Activated CD4-positive, alpha-beta memory T cell treated with anti-CD3 and anti-CD28 coated beads for 36 hours (primary cell): ENCODE measurements at regions not wholly inside any gene's neighbourhood (a gene's known extent, or its start where the extent isn't known, plus 50 kb on each side); places are given as distances from the start of the nearest gene placed in this dataset.

Source experiments
- CTCF ChIA-PET: fragments of 350-600 bp; sonication (Branson Sonifier 250); formaldehyde crosslinking; loops from one replicate; lab custom pipeline; 2021; ENCODE audit warnings: antibody characterized with exemption, inconsistent platforms; lab: Charles Lee
- POLR2A ChIA-PET: fragments of 350-600 bp; sonication (Branson Sonifier 250); formaldehyde crosslinking; loops from one replicate; lab custom pipeline; 2021; ENCODE audit warnings: antibody characterized with exemption; lab: Charles Lee
- DNase-seq: peaks from one replicate; pipeline ENCODE4 v3.0.0-alpha.2; 2020
- H3K27ac Mint-ChIP-seq: one replicate; pipeline ENCODE4 v1.8.0; 2021; ENCODE audit warnings: mixed read lengths
- H3K27me3 Mint-ChIP-seq: one replicate; pipeline ENCODE4 v1.8.0; 2021; ENCODE audit warnings: mixed read lengths
- H3K36me3 Mint-ChIP-seq: one replicate; pipeline ENCODE4 v1.8.0; 2021; ENCODE audit warnings: mixed read lengths
- H3K4me1 Mint-ChIP-seq: one replicate; pipeline ENCODE4 v1.8.0; 2021; ENCODE audit warnings: low read depth, mixed read lengths
- H3K4me3 Mint-ChIP-seq: one replicate; pipeline ENCODE4 v1.8.0; 2021; ENCODE audit warnings: mild to moderate bottlenecking, mixed read lengths
- H3K9me3 Mint-ChIP-seq: one replicate; pipeline ENCODE4 v1.8.0; 2021; ENCODE audit warnings: mixed read lengths
- intact Hi-C: fragments of 100-400 bp; cut with micrococcal nuclease; formaldehyde crosslinking; loops from one replicate; pipeline ENCODE4 v1.15.1; 2023

DNA sequence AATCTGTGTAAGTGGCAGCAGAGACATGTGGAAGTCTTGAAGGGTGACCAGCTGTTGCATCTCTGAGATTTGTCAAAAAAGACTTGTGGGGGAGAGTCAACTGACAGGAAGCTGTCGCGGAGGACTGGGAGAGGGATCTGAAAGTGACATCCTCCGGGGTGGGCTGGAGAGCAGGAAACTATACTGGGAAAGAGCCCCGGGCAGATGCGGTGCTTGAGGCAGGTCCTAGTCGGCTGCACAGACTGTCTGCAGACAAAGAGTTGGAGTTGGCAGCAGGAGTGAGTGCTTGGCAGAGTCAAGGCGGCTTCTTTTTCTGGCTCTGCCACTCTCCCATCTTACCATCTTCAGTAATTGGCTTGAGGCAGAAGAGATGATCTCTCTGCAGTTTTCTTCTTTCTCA is 294.0 kb upstream of the C1orf87 start:
- no peak for DNase-seq
- no peak overlapping the region for H3K27ac Mint-ChIP-seq
- ChIA-PET CTCF (no interaction called here), POLR2A (no interaction called here)
- H3K4me3 Mint-ChIP-seq: no peak overlapping the region
- intact Hi-C loops: no loop called here
- H3K9me3 Mint-ChIP-seq: peaks cover 8% of the 10 kb centered on the region
- no peaks in the 10 kb centered on the region for H3K27me3 Mint-ChIP-seq
- no peaks in the 10 kb centered on the region for H3K4me1 Mint-ChIP-seq
- H3K36me3 Mint-ChIP-seq: no peaks in the 10 kb centered on the region

DNA sequence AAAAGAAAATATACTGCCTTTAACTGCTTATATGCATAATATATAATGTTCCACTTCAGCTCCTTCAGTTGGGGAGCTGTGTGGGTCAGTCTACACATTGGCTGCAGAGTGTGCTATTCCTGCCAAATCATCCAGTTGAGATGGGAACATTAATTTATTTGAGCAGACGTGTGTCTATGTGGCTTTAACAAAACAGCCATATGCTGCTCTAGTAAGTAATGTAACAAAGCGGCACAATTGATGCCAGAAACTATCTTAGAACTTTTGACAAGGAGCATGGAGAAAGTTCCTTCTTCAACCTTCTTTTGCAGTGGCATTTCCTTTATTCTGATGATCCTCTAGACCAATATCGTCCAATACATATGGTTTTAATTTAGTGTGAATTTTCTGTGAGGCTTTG is 285.9 kb upstream of the C1orf87 start:
- Mint-ChIP-seq H3K36me3 (no peaks in the 10 kb centered on the region), H3K4me1 (no peaks in the 10 kb centered on the region), H3K27ac (no peak overlapping the region), H3K27me3 (no peaks in the 10 kb centered on the region), H3K9me3 (no peaks in the 10 kb centered on the region), H3K4me3 (no peak overlapping the region)
- CTCF ChIA-PET: no interaction called here
- POLR2A ChIA-PET: no interaction called here
- DNase-seq: no peak
- intact Hi-C loops: no loop called here

DNA sequence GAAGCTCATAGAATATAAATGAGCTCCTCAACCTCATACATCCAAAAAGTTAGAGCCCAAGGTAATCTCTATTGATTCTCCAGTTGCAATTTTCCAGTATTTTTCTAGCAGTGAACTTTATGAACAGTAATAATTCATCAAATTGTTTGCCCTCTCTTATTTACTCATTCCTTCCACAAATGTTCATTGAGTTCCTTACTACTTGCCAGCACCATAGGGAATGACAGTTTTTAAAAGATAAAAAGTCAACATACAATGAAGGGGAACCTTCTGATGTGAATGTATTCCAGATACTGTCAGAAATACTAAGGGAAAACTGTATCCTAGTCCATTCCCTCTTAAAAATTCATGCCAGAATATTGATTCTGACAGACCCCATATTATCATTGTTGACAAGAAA is 277.0 kb upstream of the C1orf87 start:
- H3K4me3 Mint-ChIP-seq: no peak overlapping the region
- H3K36me3 Mint-ChIP-seq: no peaks in the 10 kb centered on the region

GRCh38 chr1:60348884-60349283 is 275.3 kb upstream of the C1orf87 start:
- no peaks in the 10 kb centered on the region for H3K27me3 Mint-ChIP-seq
- ChIA-PET POLR2A (no interaction called here), CTCF (no interaction called here)
- no peak for DNase-seq
- H3K9me3 Mint-ChIP-seq: no peaks in the 10 kb centered on the region
- H3K4me3 Mint-ChIP-seq: no peak overlapping the region
- no peak overlapping the region for H3K27ac Mint-ChIP-seq
- intact Hi-C loops: no loop called here
- no peaks in the 10 kb centered on the region for H3K4me1 Mint-ChIP-seq
- H3K36me3 Mint-ChIP-seq: no peaks in the 10 kb centered on the region

More for the DNA sequence above, 277.0 kb upstream of the C1orf87 start:
- H3K27me3 Mint-ChIP-seq: no peaks in the 10 kb centered on the region
- no peaks in the 10 kb centered on the region for H3K4me1 Mint-ChIP-seq
- DNase-seq: no peak
- H3K27ac Mint-ChIP-seq: no peak overlapping the region
- H3K9me3 Mint-ChIP-seq: no peaks in the 10 kb centered on the region
- CTCF ChIA-PET: no interaction called here
- POLR2A ChIA-PET: no interaction called here
- intact Hi-C loops: no loop called here

DNA sequence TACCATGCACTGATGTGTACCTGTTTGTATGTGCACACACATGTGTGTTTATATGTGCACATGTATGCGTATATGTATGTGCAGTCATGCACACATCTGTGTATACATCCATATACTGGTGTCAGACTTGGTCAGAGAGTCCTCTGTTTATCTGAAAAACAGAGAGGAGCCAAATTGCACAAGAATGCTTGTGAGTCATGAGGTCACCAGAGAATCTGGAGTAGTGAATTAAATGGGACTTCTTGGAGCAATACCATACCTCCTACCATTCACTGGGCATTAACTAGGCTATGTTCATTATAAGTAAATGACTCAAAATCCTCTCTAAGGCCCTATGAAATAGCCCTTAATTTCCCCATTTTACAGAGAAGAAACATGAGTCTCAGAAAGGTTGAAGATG is 272.1 kb upstream of the C1orf87 start:
- no peaks in the 10 kb centered on the region for H3K36me3 Mint-ChIP-seq
- no peaks in the 10 kb centered on the region for H3K4me1 Mint-ChIP-seq

DNA sequence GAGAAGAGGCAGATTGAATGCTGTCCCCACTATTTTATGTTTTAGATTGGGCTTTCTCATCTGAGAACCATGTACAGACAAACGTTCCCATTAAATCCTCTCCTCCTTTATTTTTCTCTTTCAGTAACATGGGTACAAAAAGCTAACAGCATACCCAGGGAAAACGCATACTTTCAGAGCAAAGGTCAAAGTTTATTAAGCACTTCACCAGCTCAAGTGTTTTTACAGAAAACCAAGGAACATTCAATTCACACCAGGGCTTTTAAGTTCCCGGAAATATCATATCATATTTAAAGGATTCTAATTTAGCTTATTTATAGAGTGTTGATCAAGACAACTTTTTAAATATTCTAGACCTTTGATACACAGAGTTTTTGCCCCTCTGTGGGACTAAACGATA is 271.5 kb upstream of the C1orf87 start:
- Mint-ChIP-seq H3K27me3 (no peaks in the 10 kb centered on the region), H3K36me3 (no peaks in the 10 kb centered on the region), H3K9me3 (no peaks in the 10 kb centered on the region), H3K27ac (no peak overlapping the region), H3K4me1 (no peaks in the 10 kb centered on the region), H3K4me3 (no peak overlapping the region)
- intact Hi-C loops: no loop called here
- DNase-seq: no peak
- ChIA-PET POLR2A (no interaction called here), CTCF (no interaction called here)

More for the DNA sequence above, 272.1 kb upstream of the C1orf87 start:
- H3K9me3 Mint-ChIP-seq: no peaks in the 10 kb centered on the region
- H3K27me3 Mint-ChIP-seq: no peaks in the 10 kb centered on the region
- ChIA-PET CTCF (no interaction called here), POLR2A (no interaction called here)
- DNase-seq: no peak
- H3K4me3 Mint-ChIP-seq: no peak overlapping the region
- H3K27ac Mint-ChIP-seq: no peak overlapping the region
- intact Hi-C loops: no loop called here

DNA sequence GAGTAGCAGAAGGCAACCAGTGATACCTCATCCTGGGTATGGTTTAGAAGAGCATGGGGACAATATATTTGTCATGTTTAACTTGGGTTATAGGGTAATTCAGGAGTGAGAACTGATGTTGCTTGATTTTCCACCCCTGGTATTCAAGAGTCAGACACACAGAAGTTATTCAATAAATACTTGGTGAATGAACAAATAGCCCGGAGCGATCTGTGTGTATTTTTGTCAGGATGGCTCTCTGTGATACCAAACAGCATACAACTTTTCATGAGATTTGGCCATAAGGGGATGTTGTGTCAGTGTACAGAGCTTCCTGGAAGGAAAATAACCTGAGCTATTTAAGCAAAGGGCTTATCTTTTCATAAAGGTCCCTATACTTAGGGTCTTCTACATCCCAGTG is 270.2 kb upstream of the C1orf87 start:
- Mint-ChIP-seq H3K27ac (no peak overlapping the region), H3K4me1 (no peaks in the 10 kb centered on the region), H3K36me3 (no peaks in the 10 kb centered on the region), H3K27me3 (no peaks in the 10 kb centered on the region), H3K4me3 (no peak overlapping the region), H3K9me3 (no peaks in the 10 kb centered on the region)
- ChIA-PET POLR2A (no interaction called here), CTCF (interaction anchor here (0.6 kb wide), 1 partner anchor 24 kb away, joined by 3 read pairs; no protein-coding TSS in a partner anchor)
- DNase-seq: no peak
- intact Hi-C loops: no loop called here

GRCh38 chr1:60342569-60342968 is 269.0 kb upstream of the C1orf87 start:
- no peak overlapping the region for H3K4me3 Mint-ChIP-seq
- POLR2A ChIA-PET: no interaction called here
- H3K36me3 Mint-ChIP-seq: no peaks in the 10 kb centered on the region
- intact Hi-C loops: no loop called here
- CTCF ChIA-PET: no interaction called here
- no peaks in the 10 kb centered on the region for H3K9me3 Mint-ChIP-seq
- no peak overlapping the region for H3K27ac Mint-ChIP-seq
- H3K4me1 Mint-ChIP-seq: no peaks in the 10 kb centered on the region
- DNase-seq: no peak
- no peaks in the 10 kb centered on the region for H3K27me3 Mint-ChIP-seq

GRCh38 chr1:60341274-60341673 is 267.7 kb upstream of the C1orf87 start:
- ChIA-PET POLR2A (no interaction called here), CTCF (no interaction called here)
- Mint-ChIP-seq H3K4me1 (no peaks in the 10 kb centered on the region), H3K9me3 (no peaks in the 10 kb centered on the region), H3K27ac (no peak overlapping the region), H3K27me3 (no peaks in the 10 kb centered on the region), H3K36me3 (no peaks in the 10 kb centered on the region), H3K4me3 (no peak overlapping the region)
- DNase-seq: no peak
- intact Hi-C loops: no loop called here

- DNase-seq: no peak
- H3K4me1 Mint-ChIP-seq: no peaks in the 10 kb centered on the region
- H3K27me3 Mint-ChIP-seq: no peaks in the 10 kb centered on the region
- no peaks in the 10 kb centered on the region for H3K9me3 Mint-ChIP-seq
- H3K4me3 Mint-ChIP-seq: no peak overlapping the region
- intact Hi-C loops: no loop called here
- POLR2A ChIA-PET: no interaction called here
- H3K27ac Mint-ChIP-seq: no peak overlapping the region
- H3K36me3 Mint-ChIP-seq: no peaks in the 10 kb centered on the region
- CTCF ChIA-PET: no interaction called here
These were observed 258.1 kb upstream of the C1orf87 start for GRCh38 chr1:60331647-60332046.

GRCh38 chr1:60329651-60330050 is 256.1 kb upstream of the C1orf87 start:
- Mint-ChIP-seq H3K4me1 (no peaks in the 10 kb centered on the region), H3K27ac (no peak overlapping the region), H3K4me3 (no peak overlapping the region), H3K27me3 (no peaks in the 10 kb centered on the region), H3K36me3 (no peaks in the 10 kb centered on the region), H3K9me3 (no peaks in the 10 kb centered on the region)
- intact Hi-C loops: no loop called here
- POLR2A ChIA-PET: no interaction called here
- CTCF ChIA-PET: no interaction called here
- no peak for DNase-seq

DNA sequence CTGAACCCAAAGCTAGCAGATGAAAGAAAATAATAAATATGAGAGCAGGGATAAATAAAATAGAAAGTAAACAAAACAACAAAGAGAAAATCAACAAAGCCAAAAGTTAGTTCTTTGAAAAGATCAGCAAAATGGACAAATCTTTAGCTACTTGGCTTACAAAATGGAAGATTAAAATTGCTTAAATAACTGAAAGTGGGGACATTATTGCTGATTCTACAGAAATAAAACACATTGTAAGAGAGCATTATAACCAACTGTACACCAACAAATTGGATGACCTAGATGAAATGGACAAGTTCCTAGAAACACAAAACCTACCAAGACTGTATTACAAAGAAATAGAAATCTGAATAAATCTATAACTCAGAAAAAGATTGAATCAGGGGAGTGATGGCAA is 238.3 kb upstream of the C1orf87 start:
- no peaks in the 10 kb centered on the region for H3K4me1 Mint-ChIP-seq
- no peaks in the 10 kb centered on the region for H3K27me3 Mint-ChIP-seq
- no peak overlapping the region for H3K4me3 Mint-ChIP-seq
- intact Hi-C loops: no loop called here
- DNase-seq: no peak
- ChIA-PET POLR2A (no interaction called here), CTCF (no interaction called here)
- no peaks in the 10 kb centered on the region for H3K9me3 Mint-ChIP-seq
- H3K36me3 Mint-ChIP-seq: no peaks in the 10 kb centered on the region
- H3K27ac Mint-ChIP-seq: no peak overlapping the region

DNA sequence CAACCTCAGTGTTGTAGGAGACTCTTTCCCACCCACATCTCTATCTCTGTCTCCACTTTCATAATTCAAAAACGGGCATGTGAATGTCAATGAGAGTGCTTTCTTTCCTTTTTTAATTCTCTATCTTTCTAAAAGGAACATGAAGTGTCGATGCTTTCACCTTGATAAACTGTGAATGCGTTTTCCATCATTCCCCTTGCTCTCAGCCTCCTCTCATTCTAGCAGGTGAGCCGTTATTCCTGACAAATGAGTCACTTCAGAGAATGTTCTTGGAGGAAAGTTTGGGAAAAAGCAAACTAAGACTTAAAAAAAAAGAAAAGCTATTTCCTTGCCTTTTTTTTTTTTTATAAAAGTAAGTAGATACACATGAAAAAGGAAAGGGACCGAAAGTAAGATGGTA is 226.0 kb upstream of the C1orf87 start:
- H3K36me3 Mint-ChIP-seq: no peaks in the 10 kb centered on the region
- no peaks in the 10 kb centered on the region for H3K4me1 Mint-ChIP-seq
- no peak for DNase-seq
- ChIA-PET CTCF (no interaction called here), POLR2A (no interaction called here)
- H3K4me3 Mint-ChIP-seq: no peak overlapping the region
- no peak overlapping the region for H3K27ac Mint-ChIP-seq
- peaks cover 9% of the 10 kb centered on the region for H3K9me3 Mint-ChIP-seq
- intact Hi-C loops: no loop called here
- H3K27me3 Mint-ChIP-seq: no peaks in the 10 kb centered on the region

GRCh38 chr1:60298290-60298689 is 224.7 kb upstream of the C1orf87 start:
- ChIA-PET POLR2A (no interaction called here), CTCF (no interaction called here)
- Mint-ChIP-seq H3K4me3 (no peak overlapping the region), H3K4me1 (no peaks in the 10 kb centered on the region), H3K27ac (no peak overlapping the region), H3K36me3 (no peaks in the 10 kb centered on the region), H3K9me3 (peaks cover 5% of the 10 kb centered on the region), H3K27me3 (no peaks in the 10 kb centered on the region)
- DNase-seq: no peak
- intact Hi-C loops: no loop called here
